Caco-2 (cell line): ENCODE measurements at regions not wholly inside any gene's neighbourhood (a gene's known extent, or its start where the extent isn't known, plus 50 kb on each side); places are given as distances from the start of the nearest gene placed in this dataset.

Source experiments
- BruUV-seq: library from RNA; stranded (reverse); fragments of 400-500 nt; replicated peaks from 2 replicates; lab custom pipeline; 2021; lab: Mats Ljungman, UMichigan
- CTCF ChIA-PET: fragments of 300-600 bp; sonication (Branson Sonifier 250); formaldehyde crosslinking; loops from one replicate; lab custom pipeline; 2022; ENCODE audit warnings: antibody characterized with exemption; lab: Charles Lee
- POLR2A ChIA-PET: fragments of 300-600 bp; sonication (Branson Sonifier 250); formaldehyde crosslinking; loops from one replicate; lab custom pipeline; 2022; ENCODE audit warnings: antibody characterized with exemption; lab: Charles Lee
- DNase-seq, 2 experiments: peaks; one replicate each; pipeline versions ENCODE4 v3.0.0 to v3.0.0-alpha.2; 2020 to 2022
- H3K27me3 ChIP-seq: replicated peaks from 2 replicates; pipeline ENCODE4 v1.6.0; 2011; ENCODE audit warnings: low read length; ENCODE audit not compliant: control insufficient read depth, insufficient read depth
- H3K36me3 ChIP-seq: 2 replicates; pipeline ENCODE4 v1.5.1; 2011; ENCODE audit warnings: low read length; ENCODE audit not compliant: control insufficient read depth, insufficient read depth
- H3K4me1 ChIP-seq: fragments of 250-450 bp; sonication (Bioruptor Pico); 2 replicates; pipeline ENCODE4 v1.5.1; 2020; ENCODE audit warnings: mild to moderate bottlenecking
- H3K4me3 ChIP-seq: 2 replicates; pipeline ENCODE4 v1.5.1; 2011; ENCODE audit warnings: low read depth, mild to moderate bottlenecking, control low read depth, low read length
- H3K9me3 ChIP-seq: fragments of 250-450 bp; sonication (Bioruptor Pico); 2 replicates; pipeline ENCODE4 v1.5.1; 2020; ENCODE audit warnings: mild to moderate bottlenecking, moderate library complexity
- H3K27ac Mint-ChIP-seq: one replicate; pipeline ENCODE4 v1.8.0; 2022; ENCODE audit warnings: mixed read lengths; ENCODE audit not compliant: unreplicated experiment
- H3K27me3 Mint-ChIP-seq: one replicate; pipeline ENCODE4 v1.8.0; 2022; ENCODE audit warnings: mixed read lengths; ENCODE audit not compliant: insufficient read depth, unreplicated experiment
- H3K36me3 Mint-ChIP-seq: one replicate; pipeline ENCODE4 v1.8.0; 2022; ENCODE audit warnings: mild to moderate bottlenecking, mixed read lengths; ENCODE audit not compliant: insufficient read depth, unreplicated experiment
- H3K4me1 Mint-ChIP-seq: one replicate; pipeline ENCODE4 v1.8.0; 2022; ENCODE audit warnings: low read depth, mixed read lengths; ENCODE audit not compliant: unreplicated experiment
- H3K4me3 Mint-ChIP-seq: one replicate; pipeline ENCODE4 v1.8.0; 2022; ENCODE audit warnings: mild to moderate bottlenecking, moderate library complexity, mixed read lengths; ENCODE audit not compliant: unreplicated experiment
- H3K9me3 Mint-ChIP-seq: one replicate; pipeline ENCODE4 v1.8.0; 2022; ENCODE audit warnings: mixed read lengths; ENCODE audit not compliant: unreplicated experiment
- CTCF ChIP-seq, 2 experiments: fragments of 200-600 bp in 1 of 2; IDR thresholded peaks; 1 replicate in 1 of 2; 2 replicates in 1 of 2; pipeline versions ENCODE4 v1.5.1 to v1.8.0; 2011 to 2022; ENCODE audit warnings: antibody characterized with exemption in 1 of 2, control low read depth in 1 of 2, inconsistent platforms in 1 of 2, low read depth in 1 of 2, low read length in 1 of 2, mild to moderate bottlenecking in 1 of 2, moderate library complexity in 1 of 2; ENCODE audit not compliant: insufficient read depth in 1 of 2, severe bottlenecking in 1 of 2, unreplicated experiment in 1 of 2
- intact Hi-C: fragments of 100-400 bp; cut with micrococcal nuclease; formaldehyde crosslinking; loops from one replicate; pipeline ENCODE4 v1.10.0; 2022; ENCODE audit not compliant: unreplicated experiment

- DNase-seq, result no peak
- no peak for TF ChIP-seq CTCF (IDR thresholded peaks at IDR 0.05; ENCODE audit: insufficient read depth in 1 of 2, low read depth in 1 of 2, low read length in 1 of 2, severe bottlenecking in 1 of 2, unreplicated experiment in 1 of 2)
- H3K36me3 Mint-ChIP-seq, result no peaks in the 10 kb centered on the region
- CTCF ChIA-PET, result no interaction called here
- Histone ChIP-seq H3K4me3 (no peak overlapping the region), H3K9me3 (no peaks in the 10 kb centered on the region; the same call in 1 of the 2 replicates), H3K4me1 (no peaks in the 10 kb centered on the region), H3K36me3 (no peaks in the 10 kb centered on the region), H3K27me3 (no peaks in the 10 kb centered on the region)
- H3K9me3 Mint-ChIP-seq, result no peaks in the 10 kb centered on the region
- intact Hi-C loops, result no loop called here
- no peak overlapping the region for H3K4me3 Mint-ChIP-seq
- peaks cover 6% of the 10 kb centered on the region for H3K27me3 Mint-ChIP-seq
- no peaks in the 10 kb centered on the region for H3K4me1 Mint-ChIP-seq
- POLR2A ChIA-PET, result no interaction called here
- BruUV-seq, result no TSS peak
- H3K27ac Mint-ChIP-seq, result no peak overlapping the region
These were observed 499.6 kb upstream of the CCDC54 start for GRCh38 chr3:106877627-106878026.

GRCh38 chr3:106880206-106880605, 497.0 kb upstream of the CCDC54 start:
- CTCF ChIA-PET, result no interaction called here
- TF ChIP-seq CTCF (IDR thresholded peaks at IDR 0.05; ENCODE audit: insufficient read depth in 1 of 2, low read depth in 1 of 2, low read length in 1 of 2, severe bottlenecking in 1 of 2, unreplicated experiment in 1 of 2), result no peak
- H3K27me3 Mint-ChIP-seq, result peaks cover 2% of the 10 kb centered on the region
- H3K36me3 Mint-ChIP-seq, result no peaks in the 10 kb centered on the region
- H3K4me1 Mint-ChIP-seq, result no peaks in the 10 kb centered on the region
- peaks cover 4% of the 10 kb centered on the region for H3K9me3 Mint-ChIP-seq
- Histone ChIP-seq H3K36me3 (no peaks in the 10 kb centered on the region), H3K4me1 (no peaks in the 10 kb centered on the region), H3K4me3 (no peak overlapping the region), H3K27me3 (no peaks in the 10 kb centered on the region), H3K9me3 (no peaks in the 10 kb centered on the region; the same call in 1 of the 2 replicates)
- no peak overlapping the region for H3K27ac Mint-ChIP-seq
- no peak overlapping the region for H3K4me3 Mint-ChIP-seq
- DNase-seq, result no peak
- intact Hi-C loops, result no loop called here
- BruUV-seq, result no TSS peak
- POLR2A ChIA-PET, result no interaction called here

GRCh38 chr3:106881186-106881585, 496.1 kb upstream of the CCDC54 start:
- ChIA-PET POLR2A (no interaction called here), CTCF (no interaction called here)
- intact Hi-C loops, result no loop called here
- no peaks in the 10 kb centered on the region for H3K36me3 Mint-ChIP-seq
- DNase-seq, result no peak
- Histone ChIP-seq H3K36me3 (no peaks in the 10 kb centered on the region), H3K9me3 (no peaks in the 10 kb centered on the region; the same call in 1 of the 2 replicates), H3K4me3 (no peak overlapping the region), H3K27me3 (no peaks in the 10 kb centered on the region), H3K4me1 (no peaks in the 10 kb centered on the region)
- no peak for TF ChIP-seq CTCF (IDR thresholded peaks at IDR 0.05; ENCODE audit: insufficient read depth in 1 of 2, low read depth in 1 of 2, low read length in 1 of 2, severe bottlenecking in 1 of 2, unreplicated experiment in 1 of 2)
- no TSS peak for BruUV-seq
- H3K9me3 Mint-ChIP-seq, result peaks cover 11% of the 10 kb centered on the region
- H3K27me3 Mint-ChIP-seq, result peaks cover 2% of the 10 kb centered on the region
- H3K4me1 Mint-ChIP-seq, result no peaks in the 10 kb centered on the region
- H3K27ac Mint-ChIP-seq, result no peak overlapping the region
- no peak overlapping the region for H3K4me3 Mint-ChIP-seq
